ENCODE measurements at regions not wholly inside any gene's neighbourhood (a gene's known extent, or its start where the extent isn't known, plus 50 kb on each side); places are given as distances from the start of the nearest gene placed in this dataset.

DNA sequence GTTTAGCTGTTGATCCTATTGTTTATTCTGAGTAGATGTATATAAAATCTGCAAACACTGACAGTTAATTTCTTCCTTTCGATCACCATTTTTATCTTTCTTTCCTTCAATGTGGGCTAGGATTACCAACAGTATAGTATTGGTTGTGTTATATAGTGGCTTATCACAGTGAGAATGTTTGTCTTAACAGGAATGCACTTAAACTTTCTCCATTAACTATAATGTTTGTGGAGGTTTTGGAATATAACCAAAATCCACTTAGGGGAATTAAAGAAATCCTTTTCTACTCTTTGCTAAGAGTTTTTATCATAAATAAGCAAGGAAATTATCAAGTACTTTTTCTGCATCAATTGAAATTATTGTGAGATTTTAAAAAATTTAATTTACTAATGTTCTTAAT lies 244.6 kb downstream of the LACC1 start:
- Mint-ChIP-seq H3K4me1 (no peaks in the 10 kb centered on the region), H3K27me3 (ENCODE audit: insufficient read depth, low read depth, poor library complexity) (no peaks in the 10 kb centered on the region), H3K4me3 (no peak overlapping the region), H3K27ac (no peak overlapping the region), H3K36me3 (ENCODE audit: low read depth) (peaks cover 4% of the 10 kb centered on the region; the same call in 2 of the 3 replicates), H3K9me3 (peaks cover 12% of the 10 kb centered on the region; the same call in 1 of the 3 replicates)
- ATAC-seq (no peak), DNase-seq (ENCODE audit: low spot score) (no peak)
- 0 out of 2 replicates have a peak, but pooled peaks cover 3% of the 10 kb centered on the region for H3K9me2 ChIP-seq (ENCODE audit: insufficient read depth)
- H3K27ac ChIP-seq (ENCODE audit: low read depth): no peak overlapping the region
- no peaks in the 10 kb centered on the region for H3K4me1 ChIP-seq (ENCODE audit: insufficient read depth)
- no peaks in the 10 kb centered on the region for H4K20me1 ChIP-seq (replicated peaks; ENCODE audit: insufficient read depth)
- no peaks in the 10 kb centered on the region for H3K79me2 ChIP-seq (replicated peaks; ENCODE audit: insufficient read depth)
- TF ChIP-seq, protein P1, sequence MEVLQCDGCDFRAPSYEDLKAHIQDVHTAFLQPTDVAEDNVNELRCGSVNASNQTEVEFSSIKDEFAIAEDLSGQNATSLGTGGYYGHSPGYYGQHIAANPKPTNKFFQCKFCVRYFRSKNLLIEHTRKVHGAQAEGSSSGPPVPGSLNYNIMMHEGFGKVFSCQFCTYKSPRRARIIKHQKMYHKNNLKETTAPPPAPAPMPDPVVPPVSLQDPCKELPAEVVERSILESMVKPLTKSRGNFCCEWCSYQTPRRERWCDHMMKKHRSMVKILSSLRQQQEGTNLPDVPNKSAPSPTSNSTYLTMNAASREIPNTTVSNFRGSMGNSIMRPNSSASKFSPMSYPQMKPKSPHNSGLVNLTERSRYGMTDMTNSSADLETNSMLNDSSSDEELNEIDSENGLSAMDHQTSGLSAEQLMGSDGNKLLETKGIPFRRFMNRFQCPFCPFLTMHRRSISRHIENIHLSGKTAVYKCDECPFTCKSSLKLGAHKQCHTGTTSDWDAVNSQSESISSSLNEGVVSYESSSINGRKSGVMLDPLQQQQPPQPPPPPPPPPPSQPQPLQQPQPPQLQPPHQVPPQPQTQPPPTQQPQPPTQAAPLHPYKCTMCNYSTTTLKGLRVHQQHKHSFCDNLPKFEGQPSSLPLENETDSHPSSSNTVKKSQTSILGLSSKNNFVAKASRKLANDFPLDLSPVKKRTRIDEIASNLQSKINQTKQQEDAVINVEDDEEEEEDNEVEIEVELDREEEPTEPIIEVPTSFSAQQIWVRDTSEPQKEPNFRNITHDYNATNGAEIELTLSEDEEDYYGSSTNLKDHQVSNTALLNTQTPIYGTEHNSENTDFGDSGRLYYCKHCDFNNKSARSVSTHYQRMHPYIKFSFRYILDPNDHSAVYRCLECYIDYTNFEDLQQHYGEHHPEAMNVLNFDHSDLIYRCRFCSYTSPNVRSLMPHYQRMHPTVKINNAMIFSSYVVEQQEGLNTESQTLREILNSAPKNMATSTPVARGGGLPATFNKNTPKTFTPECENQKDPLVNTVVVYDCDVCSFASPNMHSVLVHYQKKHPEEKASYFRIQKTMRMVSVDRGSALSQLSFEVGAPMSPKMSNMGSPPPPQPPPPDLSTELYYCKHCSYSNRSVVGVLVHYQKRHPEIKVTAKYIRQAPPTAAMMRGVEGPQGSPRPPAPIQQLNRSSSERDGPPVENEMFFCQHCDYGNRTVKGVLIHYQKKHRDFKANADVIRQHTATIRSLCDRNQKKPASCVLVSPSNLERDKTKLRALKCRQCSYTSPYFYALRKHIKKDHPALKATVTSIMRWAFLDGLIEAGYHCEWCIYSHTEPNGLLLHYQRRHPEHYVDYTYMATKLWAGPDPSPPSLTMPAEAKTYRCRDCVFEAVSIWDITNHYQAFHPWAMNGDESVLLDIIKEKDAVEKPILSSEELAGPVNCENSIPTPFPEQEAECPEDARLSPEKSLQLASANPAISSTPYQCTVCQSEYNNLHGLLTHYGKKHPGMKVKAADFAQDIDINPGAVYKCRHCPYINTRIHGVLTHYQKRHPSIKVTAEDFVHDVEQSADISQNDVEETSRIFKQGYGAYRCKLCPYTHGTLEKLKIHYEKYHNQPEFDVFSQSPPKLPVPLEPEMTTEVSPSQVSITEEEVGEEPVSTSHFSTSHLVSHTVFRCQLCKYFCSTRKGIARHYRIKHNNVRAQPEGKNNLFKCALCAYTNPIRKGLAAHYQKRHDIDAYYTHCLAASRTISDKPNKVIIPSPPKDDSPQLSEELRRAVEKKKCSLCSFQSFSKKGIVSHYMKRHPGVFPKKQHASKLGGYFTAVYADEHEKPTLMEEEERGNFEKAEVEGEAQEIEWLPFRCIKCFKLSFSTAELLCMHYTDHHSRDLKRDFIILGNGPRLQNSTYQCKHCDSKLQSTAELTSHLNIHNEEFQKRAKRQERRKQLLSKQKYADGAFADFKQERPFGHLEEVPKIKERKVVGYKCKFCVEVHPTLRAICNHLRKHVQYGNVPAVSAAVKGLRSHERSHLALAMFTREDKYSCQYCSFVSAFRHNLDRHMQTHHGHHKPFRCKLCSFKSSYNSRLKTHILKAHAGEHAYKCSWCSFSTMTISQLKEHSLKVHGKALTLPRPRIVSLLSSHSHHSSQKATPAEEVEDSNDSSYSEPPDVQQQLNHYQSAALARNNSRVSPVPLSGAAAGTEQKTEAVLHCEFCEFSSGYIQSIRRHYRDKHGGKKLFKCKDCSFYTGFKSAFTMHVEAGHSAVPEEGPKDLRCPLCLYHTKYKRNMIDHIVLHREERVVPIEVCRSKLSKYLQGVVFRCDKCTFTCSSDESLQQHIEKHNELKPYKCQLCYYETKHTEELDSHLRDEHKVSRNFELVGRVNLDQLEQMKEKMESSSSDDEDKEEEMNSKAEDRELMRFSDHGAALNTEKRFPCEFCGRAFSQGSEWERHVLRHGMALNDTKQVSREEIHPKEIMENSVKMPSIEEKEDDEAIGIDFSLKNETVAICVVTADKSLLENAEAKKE (CRISPR knock-in tag; IDR thresholded peaks at IDR 0.05): no peak
- TF ChIP-seq ZNF114 (CRISPR knock-in tag; IDR thresholded peaks at IDR 0.05) (no peak), EZH2 (IDR thresholded peaks at IDR 0.05; ENCODE audit: low read depth, unreplicated experiment) (no peak), NANOG (IDR thresholded peaks at IDR 0.05; ENCODE audit: borderline replicate concordance) (no peak), CREB1 (CRISPR knock-in tag; IDR thresholded peaks at IDR 0.05; ENCODE audit: low read depth) (no peak), ZNF331 (CRISPR knock-in tag; IDR thresholded peaks at IDR 0.05; ENCODE audit: low read depth) (no peak), STAT1 (IDR thresholded peaks at IDR 0.05; ENCODE audit: unreplicated experiment) (no peak), POLR2AphosphoS5 (IDR thresholded peaks at IDR 0.05; ENCODE audit: low read depth) (no peak), JUNB (IDR thresholded peaks at IDR 0.05; ENCODE audit: unreplicated experiment) (no peak), EZH2phosphoT487 (IDR thresholded peaks at IDR 0.05; ENCODE audit: unreplicated experiment) (no peak)
- TF ChIP-seq, protein P2, sequence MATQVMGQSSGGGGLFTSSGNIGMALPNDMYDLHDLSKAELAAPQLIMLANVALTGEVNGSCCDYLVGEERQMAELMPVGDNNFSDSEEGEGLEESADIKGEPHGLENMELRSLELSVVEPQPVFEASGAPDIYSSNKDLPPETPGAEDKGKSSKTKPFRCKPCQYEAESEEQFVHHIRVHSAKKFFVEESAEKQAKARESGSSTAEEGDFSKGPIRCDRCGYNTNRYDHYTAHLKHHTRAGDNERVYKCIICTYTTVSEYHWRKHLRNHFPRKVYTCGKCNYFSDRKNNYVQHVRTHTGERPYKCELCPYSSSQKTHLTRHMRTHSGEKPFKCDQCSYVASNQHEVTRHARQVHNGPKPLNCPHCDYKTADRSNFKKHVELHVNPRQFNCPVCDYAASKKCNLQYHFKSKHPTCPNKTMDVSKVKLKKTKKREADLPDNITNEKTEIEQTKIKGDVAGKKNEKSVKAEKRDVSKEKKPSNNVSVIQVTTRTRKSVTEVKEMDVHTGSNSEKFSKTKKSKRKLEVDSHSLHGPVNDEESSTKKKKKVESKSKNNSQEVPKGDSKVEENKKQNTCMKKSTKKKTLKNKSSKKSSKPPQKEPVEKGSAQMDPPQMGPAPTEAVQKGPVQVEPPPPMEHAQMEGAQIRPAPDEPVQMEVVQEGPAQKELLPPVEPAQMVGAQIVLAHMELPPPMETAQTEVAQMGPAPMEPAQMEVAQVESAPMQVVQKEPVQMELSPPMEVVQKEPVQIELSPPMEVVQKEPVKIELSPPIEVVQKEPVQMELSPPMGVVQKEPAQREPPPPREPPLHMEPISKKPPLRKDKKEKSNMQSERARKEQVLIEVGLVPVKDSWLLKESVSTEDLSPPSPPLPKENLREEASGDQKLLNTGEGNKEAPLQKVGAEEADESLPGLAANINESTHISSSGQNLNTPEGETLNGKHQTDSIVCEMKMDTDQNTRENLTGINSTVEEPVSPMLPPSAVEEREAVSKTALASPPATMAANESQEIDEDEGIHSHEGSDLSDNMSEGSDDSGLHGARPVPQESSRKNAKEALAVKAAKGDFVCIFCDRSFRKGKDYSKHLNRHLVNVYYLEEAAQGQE (IDR thresholded peaks at IDR 0.05; ENCODE audit: unreplicated experiment): no peak
- TF ChIP-seq, protein P3, sequence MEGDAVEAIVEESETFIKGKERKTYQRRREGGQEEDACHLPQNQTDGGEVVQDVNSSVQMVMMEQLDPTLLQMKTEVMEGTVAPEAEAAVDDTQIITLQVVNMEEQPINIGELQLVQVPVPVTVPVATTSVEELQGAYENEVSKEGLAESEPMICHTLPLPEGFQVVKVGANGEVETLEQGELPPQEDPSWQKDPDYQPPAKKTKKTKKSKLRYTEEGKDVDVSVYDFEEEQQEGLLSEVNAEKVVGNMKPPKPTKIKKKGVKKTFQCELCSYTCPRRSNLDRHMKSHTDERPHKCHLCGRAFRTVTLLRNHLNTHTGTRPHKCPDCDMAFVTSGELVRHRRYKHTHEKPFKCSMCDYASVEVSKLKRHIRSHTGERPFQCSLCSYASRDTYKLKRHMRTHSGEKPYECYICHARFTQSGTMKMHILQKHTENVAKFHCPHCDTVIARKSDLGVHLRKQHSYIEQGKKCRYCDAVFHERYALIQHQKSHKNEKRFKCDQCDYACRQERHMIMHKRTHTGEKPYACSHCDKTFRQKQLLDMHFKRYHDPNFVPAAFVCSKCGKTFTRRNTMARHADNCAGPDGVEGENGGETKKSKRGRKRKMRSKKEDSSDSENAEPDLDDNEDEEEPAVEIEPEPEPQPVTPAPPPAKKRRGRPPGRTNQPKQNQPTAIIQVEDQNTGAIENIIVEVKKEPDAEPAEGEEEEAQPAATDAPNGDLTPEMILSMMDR (conservative IDR thresholded peaks at IDR 0.05; ENCODE audit: low read depth in 2 of 2): no peak
- TF ChIP-seq, protein P4, sequence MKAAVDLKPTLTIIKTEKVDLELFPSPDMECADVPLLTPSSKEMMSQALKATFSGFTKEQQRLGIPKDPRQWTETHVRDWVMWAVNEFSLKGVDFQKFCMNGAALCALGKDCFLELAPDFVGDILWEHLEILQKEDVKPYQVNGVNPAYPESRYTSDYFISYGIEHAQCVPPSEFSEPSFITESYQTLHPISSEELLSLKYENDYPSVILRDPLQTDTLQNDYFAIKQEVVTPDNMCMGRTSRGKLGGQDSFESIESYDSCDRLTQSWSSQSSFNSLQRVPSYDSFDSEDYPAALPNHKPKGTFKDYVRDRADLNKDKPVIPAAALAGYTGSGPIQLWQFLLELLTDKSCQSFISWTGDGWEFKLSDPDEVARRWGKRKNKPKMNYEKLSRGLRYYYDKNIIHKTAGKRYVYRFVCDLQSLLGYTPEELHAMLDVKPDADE (IDR thresholded peaks at IDR 0.05): no peak
- H3F3A ChIP-seq (replicated peaks; ENCODE audit: low read depth): no peaks in the 10 kb centered on the region
- no peak overlapping the region for H3K4me2 ChIP-seq
- peaks cover 5% of the 10 kb centered on the region for H3K36me3 ChIP-seq (ENCODE audit: insufficient read depth)
- no peak overlapping the region for H2AFZ ChIP-seq
- H3K4me3 ChIP-seq: no peak overlapping the region
- no peaks in the 10 kb centered on the region for H3K27me3 ChIP-seq (ENCODE audit: insufficient read depth)
